H1 (cell line): ENCODE measurements at regions not wholly inside any gene's neighbourhood (a gene's known extent, or its start where the extent isn't known, plus 50 kb on each side); places are given as distances from the start of the nearest gene placed in this dataset.

ENCODE experiments used
- TF ChIP-seq, protein P1 (sequence below): fragments of 300-600 bp; sonication (generic); IDR thresholded peaks from 2 replicates; pipeline ENCODE4 v1.7.1; 2012; ENCODE audit warnings: low read length, moderate library complexity, mild to moderate bottlenecking, inconsistent platforms; ENCODE audit not compliant: insufficient replicate concordance

DNA sequence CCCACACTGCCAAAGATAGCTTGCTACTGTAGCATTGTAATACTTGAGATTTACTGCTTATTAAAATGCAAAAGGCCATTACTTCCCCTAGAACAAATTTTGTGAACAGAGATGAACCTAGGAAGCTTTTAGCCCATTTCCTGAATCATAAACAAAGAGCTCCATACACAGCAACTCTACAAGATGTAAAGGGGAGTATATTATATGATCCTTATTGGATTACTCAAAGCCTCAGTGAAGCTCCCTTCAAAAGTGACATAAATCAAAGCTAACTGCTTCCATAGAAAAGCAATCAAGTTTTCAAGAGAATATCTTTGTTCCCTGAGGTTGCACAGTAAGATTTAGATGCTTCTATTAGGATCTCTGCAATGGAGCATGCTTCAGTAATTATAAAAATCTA is 629.8 kb downstream of the EFNA5 start (continued):
- TF ChIP-seq, protein P1, sequence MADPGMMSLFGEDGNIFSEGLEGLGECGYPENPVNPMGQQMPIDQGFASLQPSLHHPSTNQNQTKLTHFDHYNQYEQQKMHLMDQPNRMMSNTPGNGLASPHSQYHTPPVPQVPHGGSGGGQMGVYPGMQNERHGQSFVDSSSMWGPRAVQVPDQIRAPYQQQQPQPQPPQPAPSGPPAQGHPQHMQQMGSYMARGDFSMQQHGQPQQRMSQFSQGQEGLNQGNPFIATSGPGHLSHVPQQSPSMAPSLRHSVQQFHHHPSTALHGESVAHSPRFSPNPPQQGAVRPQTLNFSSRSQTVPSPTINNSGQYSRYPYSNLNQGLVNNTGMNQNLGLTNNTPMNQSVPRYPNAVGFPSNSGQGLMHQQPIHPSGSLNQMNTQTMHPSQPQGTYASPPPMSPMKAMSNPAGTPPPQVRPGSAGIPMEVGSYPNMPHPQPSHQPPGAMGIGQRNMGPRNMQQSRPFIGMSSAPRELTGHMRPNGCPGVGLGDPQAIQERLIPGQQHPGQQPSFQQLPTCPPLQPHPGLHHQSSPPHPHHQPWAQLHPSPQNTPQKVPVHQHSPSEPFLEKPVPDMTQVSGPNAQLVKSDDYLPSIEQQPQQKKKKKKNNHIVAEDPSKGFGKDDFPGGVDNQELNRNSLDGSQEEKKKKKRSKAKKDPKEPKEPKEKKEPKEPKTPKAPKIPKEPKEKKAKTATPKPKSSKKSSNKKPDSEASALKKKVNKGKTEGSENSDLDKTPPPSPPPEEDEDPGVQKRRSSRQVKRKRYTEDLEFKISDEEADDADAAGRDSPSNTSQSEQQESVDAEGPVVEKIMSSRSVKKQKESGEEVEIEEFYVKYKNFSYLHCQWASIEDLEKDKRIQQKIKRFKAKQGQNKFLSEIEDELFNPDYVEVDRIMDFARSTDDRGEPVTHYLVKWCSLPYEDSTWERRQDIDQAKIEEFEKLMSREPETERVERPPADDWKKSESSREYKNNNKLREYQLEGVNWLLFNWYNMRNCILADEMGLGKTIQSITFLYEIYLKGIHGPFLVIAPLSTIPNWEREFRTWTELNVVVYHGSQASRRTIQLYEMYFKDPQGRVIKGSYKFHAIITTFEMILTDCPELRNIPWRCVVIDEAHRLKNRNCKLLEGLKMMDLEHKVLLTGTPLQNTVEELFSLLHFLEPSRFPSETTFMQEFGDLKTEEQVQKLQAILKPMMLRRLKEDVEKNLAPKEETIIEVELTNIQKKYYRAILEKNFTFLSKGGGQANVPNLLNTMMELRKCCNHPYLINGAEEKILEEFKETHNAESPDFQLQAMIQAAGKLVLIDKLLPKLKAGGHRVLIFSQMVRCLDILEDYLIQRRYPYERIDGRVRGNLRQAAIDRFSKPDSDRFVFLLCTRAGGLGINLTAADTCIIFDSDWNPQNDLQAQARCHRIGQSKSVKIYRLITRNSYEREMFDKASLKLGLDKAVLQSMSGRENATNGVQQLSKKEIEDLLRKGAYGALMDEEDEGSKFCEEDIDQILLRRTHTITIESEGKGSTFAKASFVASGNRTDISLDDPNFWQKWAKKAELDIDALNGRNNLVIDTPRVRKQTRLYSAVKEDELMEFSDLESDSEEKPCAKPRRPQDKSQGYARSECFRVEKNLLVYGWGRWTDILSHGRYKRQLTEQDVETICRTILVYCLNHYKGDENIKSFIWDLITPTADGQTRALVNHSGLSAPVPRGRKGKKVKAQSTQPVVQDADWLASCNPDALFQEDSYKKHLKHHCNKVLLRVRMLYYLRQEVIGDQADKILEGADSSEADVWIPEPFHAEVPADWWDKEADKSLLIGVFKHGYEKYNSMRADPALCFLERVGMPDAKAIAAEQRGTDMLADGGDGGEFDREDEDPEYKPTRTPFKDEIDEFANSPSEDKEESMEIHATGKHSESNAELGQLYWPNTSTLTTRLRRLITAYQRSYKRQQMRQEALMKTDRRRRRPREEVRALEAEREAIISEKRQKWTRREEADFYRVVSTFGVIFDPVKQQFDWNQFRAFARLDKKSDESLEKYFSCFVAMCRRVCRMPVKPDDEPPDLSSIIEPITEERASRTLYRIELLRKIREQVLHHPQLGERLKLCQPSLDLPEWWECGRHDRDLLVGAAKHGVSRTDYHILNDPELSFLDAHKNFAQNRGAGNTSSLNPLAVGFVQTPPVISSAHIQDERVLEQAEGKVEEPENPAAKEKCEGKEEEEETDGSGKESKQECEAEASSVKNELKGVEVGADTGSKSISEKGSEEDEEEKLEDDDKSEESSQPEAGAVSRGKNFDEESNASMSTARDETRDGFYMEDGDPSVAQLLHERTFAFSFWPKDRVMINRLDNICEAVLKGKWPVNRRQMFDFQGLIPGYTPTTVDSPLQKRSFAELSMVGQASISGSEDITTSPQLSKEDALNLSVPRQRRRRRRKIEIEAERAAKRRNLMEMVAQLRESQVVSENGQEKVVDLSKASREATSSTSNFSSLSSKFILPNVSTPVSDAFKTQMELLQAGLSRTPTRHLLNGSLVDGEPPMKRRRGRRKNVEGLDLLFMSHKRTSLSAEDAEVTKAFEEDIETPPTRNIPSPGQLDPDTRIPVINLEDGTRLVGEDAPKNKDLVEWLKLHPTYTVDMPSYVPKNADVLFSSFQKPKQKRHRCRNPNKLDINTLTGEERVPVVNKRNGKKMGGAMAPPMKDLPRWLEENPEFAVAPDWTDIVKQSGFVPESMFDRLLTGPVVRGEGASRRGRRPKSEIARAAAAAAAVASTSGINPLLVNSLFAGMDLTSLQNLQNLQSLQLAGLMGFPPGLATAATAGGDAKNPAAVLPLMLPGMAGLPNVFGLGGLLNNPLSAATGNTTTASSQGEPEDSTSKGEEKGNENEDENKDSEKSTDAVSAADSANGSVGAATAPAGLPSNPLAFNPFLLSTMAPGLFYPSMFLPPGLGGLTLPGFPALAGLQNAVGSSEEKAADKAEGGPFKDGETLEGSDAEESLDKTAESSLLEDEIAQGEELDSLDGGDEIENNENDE = no peak
